GM12872 (cell line): ENCODE measurements at regions not wholly inside any gene's neighbourhood (a gene's known extent, or its start where the extent isn't known, plus 50 kb on each side); places are given as distances from the start of the nearest gene placed in this dataset.

Experiments
- CTCF ChIP-seq: IDR thresholded peaks from 3 replicates; pipeline ENCODE4 v1.5.1; 2011; ENCODE audit warnings: low read depth, mild to moderate bottlenecking, low read length, moderate library complexity; ENCODE audit not compliant: insufficient read depth

DNA sequence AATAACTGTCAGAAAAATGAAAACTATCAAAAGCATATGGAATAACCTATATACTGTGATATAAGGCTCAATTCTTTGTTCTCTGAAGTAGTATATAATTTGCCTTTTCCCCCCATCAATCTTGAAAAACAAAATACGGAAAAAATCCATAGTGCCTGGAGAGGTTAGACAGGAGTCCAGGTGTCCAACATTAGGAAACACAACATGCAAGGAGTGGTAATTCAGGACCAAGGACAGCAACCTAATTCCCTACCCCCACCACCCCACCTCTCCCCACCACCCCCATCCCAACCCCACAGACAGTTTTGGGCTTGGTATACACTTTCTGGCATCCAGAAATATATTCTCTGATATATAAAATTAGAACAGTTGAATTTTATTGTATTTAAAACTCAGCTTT lies 55.1 kb upstream of the SLC25A26 start:
- no peak for TF ChIP-seq CTCF

GRCh38 chr3:66164155-66164554 lies 56.6 kb upstream of the SLC25A26 start:
- no peak for TF ChIP-seq CTCF

DNA sequence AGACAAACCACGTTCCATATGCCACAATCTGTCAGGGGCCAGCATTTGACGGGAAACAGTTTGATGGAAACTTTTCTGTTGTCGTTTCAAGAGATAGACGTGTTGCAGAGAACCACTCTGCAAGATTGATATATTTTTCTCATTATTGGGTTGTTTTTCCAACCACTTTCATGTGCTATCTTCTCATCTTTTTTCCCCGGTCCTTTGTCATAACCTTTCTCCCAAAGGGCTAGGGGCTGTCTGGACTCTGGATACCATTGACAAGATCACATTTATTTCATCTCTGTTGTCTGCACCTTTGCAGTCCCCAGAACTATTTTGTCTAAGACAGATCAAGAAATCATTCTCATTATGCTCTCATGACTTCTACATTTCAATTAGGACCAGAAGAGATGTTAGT lies 57.6 kb upstream of the SLC25A26 start:
- TF ChIP-seq CTCF: no peak

- no peak for TF ChIP-seq CTCF
Measured at GRCh38 chr3:66162766-66163165, 58.0 kb upstream of the SLC25A26 start.

DNA sequence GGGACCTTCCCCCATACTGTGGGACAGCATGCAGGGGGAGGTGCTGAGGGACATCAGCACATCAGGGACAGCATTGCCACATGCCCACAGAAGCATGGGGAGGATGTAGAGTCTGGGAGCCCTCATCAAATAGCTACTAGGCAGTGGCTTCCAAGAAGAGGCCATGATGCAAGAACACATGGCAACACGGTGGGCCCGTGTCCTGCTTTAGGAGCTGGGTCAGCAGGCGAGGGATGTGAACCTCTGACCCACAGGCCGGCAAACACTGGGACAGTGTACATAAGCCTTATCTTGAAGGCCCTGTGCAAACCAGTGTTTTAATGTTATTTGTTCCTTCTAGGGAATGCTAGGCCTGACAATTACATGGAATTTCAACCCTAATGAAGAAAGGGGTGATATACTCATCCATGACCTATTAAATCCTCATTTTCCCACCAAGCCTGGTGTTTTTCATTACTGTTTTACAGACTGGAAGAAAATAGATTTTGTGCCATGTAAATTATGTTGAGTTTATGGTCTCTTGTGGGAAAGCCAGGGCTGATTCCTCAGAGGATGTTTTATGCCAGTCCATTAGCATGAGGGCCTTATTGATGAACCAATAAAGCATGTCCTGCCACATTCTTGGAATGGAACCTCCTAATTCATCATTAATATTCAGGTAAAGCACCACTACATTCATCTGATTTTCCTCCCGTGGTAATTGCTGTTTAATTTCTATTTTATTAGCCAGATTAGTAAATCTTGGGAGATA lies 61.7 kb upstream of the SLC25A26 start:
- TF ChIP-seq CTCF: no peak

DNA sequence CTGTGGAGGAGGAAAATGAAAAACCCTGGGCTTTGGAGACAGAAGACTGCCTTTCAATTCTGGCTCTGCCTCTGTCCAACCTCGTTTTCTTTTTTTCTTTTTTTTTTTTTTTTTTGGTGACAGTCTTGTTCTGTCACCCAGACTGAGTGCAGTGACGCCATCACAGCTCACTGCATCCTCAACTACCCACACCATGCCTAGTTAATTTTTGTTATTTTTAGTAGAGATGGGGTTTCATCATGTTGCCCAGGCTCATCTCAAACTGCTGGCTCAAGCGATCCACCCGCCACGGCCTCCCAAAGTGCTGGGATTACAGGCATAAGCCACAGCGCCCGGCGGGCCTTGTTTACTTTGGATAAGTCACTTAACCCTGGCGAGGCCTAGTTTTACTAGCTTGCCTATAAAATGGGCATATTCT lies 66.3 kb upstream of the SLC25A26 start:
- TF ChIP-seq CTCF: no peak

DNA sequence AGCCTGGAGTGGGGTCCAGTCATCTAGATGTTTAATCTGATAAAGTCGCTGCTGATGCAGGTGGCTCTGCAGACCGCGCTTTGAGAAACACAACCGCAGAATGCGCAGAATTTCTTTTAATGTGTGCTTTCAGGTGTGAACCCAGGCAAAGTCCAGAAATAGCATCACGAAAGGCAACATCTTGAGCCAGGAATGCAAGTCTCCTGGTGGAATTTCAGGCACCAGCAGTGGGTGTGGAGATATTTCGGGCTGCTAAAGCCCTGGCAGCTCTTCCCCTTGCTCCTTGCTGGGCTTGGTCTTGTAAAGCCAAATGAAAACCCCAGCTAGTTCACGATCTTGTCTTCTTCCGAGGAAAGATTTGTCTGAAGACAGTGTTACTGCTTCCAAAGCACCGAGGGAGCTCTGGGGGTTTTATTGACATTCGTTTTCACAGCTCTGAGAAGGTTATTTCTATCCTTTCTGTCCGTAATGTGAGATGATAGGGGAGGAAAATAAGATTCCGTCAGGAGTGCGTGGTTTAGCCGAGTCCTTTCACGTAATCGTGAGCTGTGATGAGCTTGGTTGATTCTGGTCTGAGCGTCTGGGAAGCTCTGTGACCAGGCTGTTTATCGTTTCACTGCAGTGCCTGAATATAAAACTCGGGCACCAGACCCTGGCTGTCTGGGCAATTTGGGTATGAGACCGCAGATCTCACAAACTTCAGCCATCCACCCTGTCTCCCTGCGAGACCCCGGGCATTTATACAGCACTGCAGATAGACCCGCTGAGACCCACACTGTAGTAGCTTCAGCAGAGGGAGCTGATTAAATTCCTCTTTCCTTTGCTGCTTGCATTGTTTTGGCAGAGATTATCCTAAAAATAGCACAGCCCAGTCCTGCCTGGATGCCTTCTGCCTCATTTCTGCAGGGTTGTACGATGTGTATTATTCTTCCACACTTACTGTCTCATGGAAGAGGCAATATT lies 67.0 kb upstream of the SLC25A26 start:
- no peak for TF ChIP-seq CTCF
